Parathyroid adenoma (tissue), 2 donors: ENCODE measurements at regions not wholly inside any gene's neighbourhood (a gene's known extent, or its start where the extent isn't known, plus 50 kb on each side); places are given as distances from the start of the nearest gene placed in this dataset.
A peak's percentile ranks its signal among the peaks of the same experiment; 100 is the strongest.

Experiments used
- H2AFZ ChIP-seq: fragments of 300-600 bp; sonication (generic); one replicate; pipeline ENCODE4 v1.7.0; 2017; ENCODE audit warnings: antibody characterized with exemption, mild to moderate bottlenecking
- H3K27ac ChIP-seq: fragments of 300-600 bp; sonication (generic); one replicate; pipeline ENCODE4 v1.7.0; 2017
- H3K27me3 ChIP-seq: fragments of 300-600 bp; sonication (generic); one replicate; pipeline ENCODE4 v1.7.0; 2017; ENCODE audit warnings: low read length; ENCODE audit not compliant: control insufficient read depth, insufficient read depth
- H3K36me3 ChIP-seq: fragments of 300-600 bp; sonication (generic); one replicate; pipeline ENCODE4 v1.7.0; 2017; ENCODE audit warnings: low read length; ENCODE audit not compliant: control insufficient read depth, insufficient read depth
- H3K4me1 ChIP-seq: fragments of 300-600 bp; sonication (generic); one replicate; pipeline ENCODE4 v1.7.0; 2017; ENCODE audit warnings: control low read depth
- H3K4me2 ChIP-seq: fragments of 300-600 bp; sonication (generic); one replicate; pipeline ENCODE4 v1.7.0; 2017; ENCODE audit warnings: low read length
- H3K4me3 ChIP-seq: fragments of 300-600 bp; sonication (generic); one replicate; pipeline ENCODE4 v1.7.0; 2017; ENCODE audit warnings: low read depth, low read length
- H3K79me2 ChIP-seq: fragments of 300-600 bp; sonication (generic); one replicate; pipeline ENCODE4 v1.7.0; 2017; ENCODE audit warnings: control low read depth
- H3K9ac ChIP-seq: fragments of 300-600 bp; sonication (generic); one replicate; pipeline ENCODE4 v1.7.0; 2017; ENCODE audit warnings: mild to moderate bottlenecking
- H3K9me3 ChIP-seq: fragments of 300-600 bp; sonication (generic); one replicate; pipeline ENCODE4 v1.7.0; 2017; ENCODE audit warnings: low read length; ENCODE audit not compliant: control insufficient read depth
- CTCF ChIP-seq: fragments of 300-600 bp; sonication (generic); IDR thresholded peaks from one replicate; pipeline ENCODE4 v1.7.0; 2017; ENCODE audit warnings: antibody characterized with exemption, mild to moderate bottlenecking
- donor health status: primary hyperparathyroidism.

GRCh38 chr6:71373943-71374342 is 85.3 kb downstream of the OGFRL1 start:
- Histone ChIP-seq H3K4me1 (no peaks in the 10 kb centered on the region), H2AFZ (no peak overlapping the region), H3K27me3 (no peaks in the 10 kb centered on the region), H3K27ac (no peak overlapping the region), H3K9me3 (no peaks in the 10 kb centered on the region), H3K4me3 (no peak overlapping the region), H3K79me2 (peaks cover 4% of the 10 kb centered on the region), H3K4me2 (no peak overlapping the region), H3K36me3 (no peaks in the 10 kb centered on the region), H3K9ac (no peak overlapping the region)
- no peak for TF ChIP-seq CTCF

- no peak overlapping the region for H3K9ac ChIP-seq
- no peaks in the 10 kb centered on the region for H3K27me3 ChIP-seq
- H3K9me3 ChIP-seq = no peaks in the 10 kb centered on the region
- no peaks in the 10 kb centered on the region for H3K4me1 ChIP-seq
- no peak for TF ChIP-seq CTCF
- H3K36me3 ChIP-seq = no peaks in the 10 kb centered on the region
- H2AFZ ChIP-seq = no peak overlapping the region
- H3K4me2 ChIP-seq = no peak overlapping the region
- no peak overlapping the region for H3K4me3 ChIP-seq
- no peak overlapping the region for H3K27ac ChIP-seq
- H3K79me2 ChIP-seq = peaks cover 8% of the 10 kb centered on the region
Observed at GRCh38 chr6:71375676-71376075, 87.1 kb downstream of the OGFRL1 start.

GRCh38 chr6:71376830-71377229 is 88.2 kb downstream of the OGFRL1 start:
- Histone ChIP-seq H3K36me3 (no peaks in the 10 kb centered on the region), H2AFZ (no peak overlapping the region), H3K4me3 (no peak overlapping the region), H3K27ac (no peak overlapping the region), H3K9ac (no peak overlapping the region), H3K79me2 (peaks cover 10% of the 10 kb centered on the region), H3K4me1 (no peaks in the 10 kb centered on the region), H3K27me3 (no peaks in the 10 kb centered on the region), H3K4me2 (no peak overlapping the region), H3K9me3 (no peaks in the 10 kb centered on the region)
- no peak for TF ChIP-seq CTCF

GRCh38 chr6:71383476-71383875 is 94.9 kb downstream of the OGFRL1 start:
- Histone ChIP-seq H3K79me2 (peaks cover 10% of the 10 kb centered on the region), H3K36me3 (no peaks in the 10 kb centered on the region), H2AFZ (no peak overlapping the region), H3K9me3 (no peaks in the 10 kb centered on the region), H3K4me1 (peaks cover 6% of the 10 kb centered on the region), H3K9ac (no peak overlapping the region), H3K27ac (no peak overlapping the region), H3K27me3 (no peaks in the 10 kb centered on the region), H3K4me2 (no peak overlapping the region), H3K4me3 (no peak overlapping the region)
- no peak for TF ChIP-seq CTCF

- peaks cover 5% of the 10 kb centered on the region for H3K79me2 ChIP-seq
- H2AFZ ChIP-seq = no peak overlapping the region
- peak; percentile 80 for TF ChIP-seq CTCF
- H3K4me2 ChIP-seq = peak overlapping the region; percentile 13
- H3K27me3 ChIP-seq = no peaks in the 10 kb centered on the region
- no peak overlapping the region for H3K4me3 ChIP-seq
- H3K27ac ChIP-seq = no peak overlapping the region
- no peaks in the 10 kb centered on the region for H3K36me3 ChIP-seq
- H3K4me1 ChIP-seq = peaks cover 6% of the 10 kb centered on the region
- no peaks in the 10 kb centered on the region for H3K9me3 ChIP-seq
- no peak overlapping the region for H3K9ac ChIP-seq
Observed at GRCh38 chr6:71383901-71384489, 95.4 kb downstream of the OGFRL1 start.
